Thyroid gland (tissue), 4 donors: ENCODE measurements at regions not wholly inside any gene's neighbourhood (a gene's known extent, or its start where the extent isn't known, plus 50 kb on each side); places are given as distances from the start of the nearest gene placed in this dataset.

Source experiments
- DNase-seq, 2 donors: peaks; one replicate each; pipeline ENCODE4 v3.0.0-alpha.2; 2019
- H3K27ac ChIP-seq, 3 donors: fragments of 200-600 bp; sonication (generic); 1 replicate in 2 of 3; 2 replicates in 1 of 3; pipeline ENCODE4 v1.5.1; 2016 to 2019; ENCODE audit warnings: mild to moderate bottlenecking in 1 of 3, moderate library complexity in 1 of 3
- H3K27me3 ChIP-seq: fragments of 200-600 bp; sonication (generic); one replicate; pipeline ENCODE4 v1.5.1; 2019
- H3K36me3 ChIP-seq, 2 donors: fragments of 200-600 bp; sonication (generic); one replicate each; pipeline ENCODE4 v1.5.1; 2016 to 2019
- H3K4me1 ChIP-seq, 2 donors: fragments of 200-600 bp; sonication (generic); one replicate each; pipeline ENCODE4 v1.5.1; 2017 to 2019
- H3K4me3 ChIP-seq, 3 donors: fragments of 200-600 bp; sonication (generic); replicated peaks in 1 of 3; 1 replicate in 2 of 3; 2 replicates in 1 of 3; pipeline ENCODE4 v1.5.1; 2016; ENCODE audit warnings: mild to moderate bottlenecking in 1 of 3
- H3K9me3 ChIP-seq: fragments of 200-600 bp; sonication (generic); one replicate; pipeline ENCODE4 v1.5.1; 2017
- POLR2A ChIP-seq, 2 donors: fragments of 450-650 bp; IDR thresholded peaks; one replicate each; pipeline ENCODE4 v1.6.1; 2017; ENCODE audit warnings: antibody characterized with exemption in 2 of 2, mild to moderate bottlenecking in 2 of 2, moderate library complexity in 1 of 2
- WGBS, 2 donors: methylation state at CpG; one replicate each; pipeline ENCODE4 v1.1.5; 2017; 5-methylcytosine and 5-hydroxymethylcytosine counted together
- intact Hi-C: fragments of 100-400 bp; cut with DNase I; formaldehyde crosslinking; loops from one replicate; pipeline ENCODE4 v1.15.1; 2023
- TF ChIP-seq, protein P1 (sequence below), 6 experiments: fragments of 200-600 bp in 3 of 6; fragments of 450-650 bp in 3 of 6; sonication (generic) in 3 of 6; IDR thresholded peaks; one replicate each; pipeline ENCODE4 v1.5.1; 2016 to 2019; ENCODE audit warnings: antibody characterized with exemption in 6 of 6, mild to moderate bottlenecking in 2 of 6, inconsistent platforms in 1 of 6, moderate library complexity in 1 of 6

DNA sequence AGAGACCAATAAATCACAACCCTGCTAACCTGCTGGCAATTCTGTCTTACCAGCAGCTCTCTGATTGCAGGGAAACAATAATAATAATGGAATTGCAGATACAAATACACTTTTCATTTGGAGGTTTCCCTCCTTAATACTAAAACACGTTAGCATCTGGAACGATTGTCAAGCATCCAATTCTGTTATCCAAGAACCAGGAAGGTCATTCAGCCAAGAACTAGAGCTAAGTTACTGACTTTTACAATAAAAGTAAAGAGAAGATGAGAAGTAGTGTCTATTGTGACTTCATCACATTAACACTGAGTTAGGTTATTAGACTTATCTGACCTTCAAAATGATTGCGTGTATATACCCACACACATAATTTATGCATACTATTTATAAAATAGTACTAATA, 335.6 kb downstream of the BRINP1 start:
- intact Hi-C loops = no loop called here
- H3K4me1 ChIP-seq = peaks cover 4% of the 10 kb centered on the region in 2 donors
- H3K4me3 ChIP-seq = no peak overlapping the region

DNA sequence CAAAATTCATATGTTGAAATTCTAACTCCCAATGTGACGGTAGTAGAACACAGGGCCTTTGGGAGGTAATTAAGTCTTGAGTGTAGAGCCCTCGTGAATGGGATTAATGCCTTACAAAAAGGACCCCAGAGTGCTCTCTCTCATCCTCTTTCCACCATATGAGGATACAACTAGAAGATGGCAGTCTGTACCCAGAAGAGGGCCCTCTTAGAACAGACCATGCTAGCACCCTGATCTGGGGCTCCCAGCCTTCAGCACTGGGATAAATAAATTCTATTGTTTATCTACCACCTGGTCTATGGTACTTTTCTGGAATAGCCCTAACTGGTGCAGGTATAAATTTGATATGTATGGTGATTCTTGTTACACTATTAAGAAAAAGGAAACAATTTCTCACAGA, 332.3 kb downstream of the BRINP1 start:
- TF ChIP-seq POLR2A (IDR thresholded peaks at IDR 0.05) = no peak
- TF ChIP-seq, protein P1, sequence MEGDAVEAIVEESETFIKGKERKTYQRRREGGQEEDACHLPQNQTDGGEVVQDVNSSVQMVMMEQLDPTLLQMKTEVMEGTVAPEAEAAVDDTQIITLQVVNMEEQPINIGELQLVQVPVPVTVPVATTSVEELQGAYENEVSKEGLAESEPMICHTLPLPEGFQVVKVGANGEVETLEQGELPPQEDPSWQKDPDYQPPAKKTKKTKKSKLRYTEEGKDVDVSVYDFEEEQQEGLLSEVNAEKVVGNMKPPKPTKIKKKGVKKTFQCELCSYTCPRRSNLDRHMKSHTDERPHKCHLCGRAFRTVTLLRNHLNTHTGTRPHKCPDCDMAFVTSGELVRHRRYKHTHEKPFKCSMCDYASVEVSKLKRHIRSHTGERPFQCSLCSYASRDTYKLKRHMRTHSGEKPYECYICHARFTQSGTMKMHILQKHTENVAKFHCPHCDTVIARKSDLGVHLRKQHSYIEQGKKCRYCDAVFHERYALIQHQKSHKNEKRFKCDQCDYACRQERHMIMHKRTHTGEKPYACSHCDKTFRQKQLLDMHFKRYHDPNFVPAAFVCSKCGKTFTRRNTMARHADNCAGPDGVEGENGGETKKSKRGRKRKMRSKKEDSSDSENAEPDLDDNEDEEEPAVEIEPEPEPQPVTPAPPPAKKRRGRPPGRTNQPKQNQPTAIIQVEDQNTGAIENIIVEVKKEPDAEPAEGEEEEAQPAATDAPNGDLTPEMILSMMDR (IDR thresholded peaks at IDR 0.05) = no peak
- no peak for DNase-seq
- Histone ChIP-seq H3K4me1 (no peaks in the 10 kb centered on the region), H3K4me3 (no peak overlapping the region), H3K9me3 (no peaks in the 10 kb centered on the region), H3K36me3 (no peaks in the 10 kb centered on the region), H3K27me3 (no peaks in the 10 kb centered on the region), H3K27ac (no peak overlapping the region)
- 76 to 78% methylated on average over 2 of the region's 2 CpGs for WGBS, 2 donors
- intact Hi-C loops = no loop called here

More for the DNA sequence above, 335.6 kb downstream of the BRINP1 start:
- H3K9me3 ChIP-seq = no peaks in the 10 kb centered on the region
- H3K27ac ChIP-seq = no peak overlapping the region
- TF ChIP-seq, protein P1 (IDR thresholded peaks at IDR 0.05) = no peak
- TF ChIP-seq POLR2A (IDR thresholded peaks at IDR 0.05) = no peak
- no peaks in the 10 kb centered on the region for H3K36me3 ChIP-seq
- WGBS, 2 donors = 66 to 76% methylated on average over 3 of the region's 3 CpGs
- no peak for DNase-seq
- H3K27me3 ChIP-seq = no peaks in the 10 kb centered on the region

DNA sequence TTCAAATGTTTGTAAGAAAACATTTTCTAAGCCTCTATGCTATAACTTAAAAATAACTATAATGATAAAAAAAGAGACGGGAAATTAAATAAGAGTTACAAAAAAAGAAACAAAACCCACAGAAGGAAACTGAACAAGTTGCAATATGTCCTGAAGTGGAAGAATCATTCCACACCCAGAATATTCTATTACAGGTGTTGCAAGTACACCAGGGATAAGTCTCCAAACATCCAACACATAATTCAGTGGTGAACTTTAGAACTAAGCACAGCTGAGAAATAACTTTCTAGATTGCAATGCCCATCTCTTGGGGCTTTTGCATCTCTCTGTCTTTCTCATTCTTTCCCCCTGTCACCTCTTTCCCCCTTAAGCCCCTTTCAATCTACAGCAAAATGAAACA, 325.2 kb downstream of the BRINP1 start:
- Histone ChIP-seq H3K27ac (no peak overlapping the region), H3K36me3 (no peaks in the 10 kb centered on the region), H3K4me1 (no peaks in the 10 kb centered on the region), H3K9me3 (no peaks in the 10 kb centered on the region), H3K27me3 (no peaks in the 10 kb centered on the region), H3K4me3 (no peak overlapping the region)
- no peak for DNase-seq
- TF ChIP-seq POLR2A (IDR thresholded peaks at IDR 0.05) = no peak
- TF ChIP-seq, protein P1 (IDR thresholded peaks at IDR 0.05) = no peak
- intact Hi-C loops = no loop called here
- WGBS, 2 donors = 92% methylated on average over 1 of the region's 1 CpG

DNA sequence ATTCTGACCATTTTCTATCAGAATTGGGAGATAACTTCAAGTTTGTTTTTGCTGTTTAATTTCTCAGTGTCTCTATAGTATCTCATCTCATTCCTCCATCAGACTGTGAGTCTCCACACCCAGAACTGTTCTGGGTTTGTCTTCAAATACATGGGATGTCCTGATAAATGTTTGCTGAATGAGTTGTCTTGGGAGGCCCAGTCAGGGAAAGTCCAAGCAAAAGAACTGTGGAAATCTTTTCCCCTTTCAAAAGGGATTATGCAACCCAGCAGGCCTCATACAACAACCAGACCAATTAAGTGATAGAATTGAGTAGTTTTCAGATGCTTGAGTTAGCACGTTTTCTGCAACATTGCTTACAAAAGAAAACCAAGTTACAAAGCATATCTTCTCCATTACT, 324.4 kb downstream of the BRINP1 start:
- H3K27ac ChIP-seq = no peak overlapping the region
- no peak for DNase-seq
- 17 to 40% methylated on average over 1 of the region's 1 CpG for WGBS, 2 donors
- no peaks in the 10 kb centered on the region for H3K36me3 ChIP-seq
- no peaks in the 10 kb centered on the region for H3K9me3 ChIP-seq
- intact Hi-C loops = no loop called here
- no peaks in the 10 kb centered on the region for H3K27me3 ChIP-seq
- TF ChIP-seq POLR2A (IDR thresholded peaks at IDR 0.05) = no peak
- TF ChIP-seq, protein P1 (IDR thresholded peaks at IDR 0.05) = no peak
- H3K4me3 ChIP-seq = no peak overlapping the region
- no peaks in the 10 kb centered on the region for H3K4me1 ChIP-seq

DNA sequence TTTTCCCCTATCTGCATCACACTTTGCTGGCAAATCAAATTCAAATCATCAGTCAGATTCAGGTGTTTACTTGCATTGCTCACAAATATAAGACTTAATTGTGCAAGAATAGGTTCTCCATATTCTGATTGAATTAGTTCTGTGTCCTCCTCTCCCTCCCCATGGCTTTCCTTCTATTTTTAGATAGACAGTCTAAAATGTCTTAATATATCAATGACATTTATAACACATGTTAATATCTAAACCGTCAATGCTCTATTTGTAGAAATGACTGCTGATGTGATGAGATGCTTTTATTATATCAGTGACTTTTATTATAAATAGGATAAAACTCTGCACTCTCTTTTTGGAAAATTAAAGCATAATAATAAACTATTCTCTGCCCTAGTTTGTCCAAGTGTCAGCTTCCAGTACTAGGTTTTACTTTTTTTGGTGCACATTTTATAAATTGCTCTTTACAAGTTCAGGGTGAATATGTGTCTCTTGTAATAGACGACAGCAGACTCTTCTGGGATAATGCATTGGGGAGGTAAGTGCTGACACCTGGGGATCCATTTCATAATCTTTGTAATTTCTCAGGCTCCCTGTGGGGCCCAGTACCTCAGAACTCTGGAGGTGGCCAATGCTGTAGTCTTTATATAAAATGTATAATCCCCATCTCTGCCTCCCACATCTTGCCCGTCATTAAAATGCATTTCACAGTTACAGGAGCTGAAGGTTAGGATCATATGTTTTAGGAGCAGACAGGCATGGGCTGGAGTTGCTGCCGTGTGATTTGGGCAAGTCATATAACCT, 321.5 kb downstream of the BRINP1 start:
- no peak for DNase-seq
- Histone ChIP-seq H3K4me1 (peaks cover 0 to 7% of the 10 kb centered on the region in 2 donors), H3K27me3 (no peaks in the 10 kb centered on the region), H3K9me3 (no peaks in the 10 kb centered on the region), H3K4me3 (no peak overlapping the region), H3K27ac (no peak overlapping the region), H3K36me3 (no peaks in the 10 kb centered on the region)
- intact Hi-C loops = no loop called here
- no peak for TF ChIP-seq POLR2A (IDR thresholded peaks at IDR 0.05)
- 84 to 90% methylated on average over 4 of the region's 4 CpGs for WGBS, 2 donors
